NCI-H510A treated with DMSO at 0.1 percent for 48 hours (cell line): ENCODE measurements at regions not wholly inside any gene's neighbourhood (a gene's known extent, or its start where the extent isn't known, plus 50 kb on each side); places are given as distances from the start of the nearest gene placed in this dataset.
A peak's percentile ranks its signal among the peaks of the same experiment; 100 is the strongest.
"Not testable (repeated sequence)": the region's sequence is repeated elsewhere in the genome, so short reads cannot be mapped to it uniquely, and the experiment has no call there.

ENCODE experiments used
- DNase-seq: peaks from one replicate; lab custom pipeline; 2025; lab: John Stamatoyannopoulos, UW

- not testable (repeated sequence) for DNase-seq
These were observed 50.4 kb upstream of the B3GAT2 start for GRCh38 chr6:71007298-71007697.

DNA sequence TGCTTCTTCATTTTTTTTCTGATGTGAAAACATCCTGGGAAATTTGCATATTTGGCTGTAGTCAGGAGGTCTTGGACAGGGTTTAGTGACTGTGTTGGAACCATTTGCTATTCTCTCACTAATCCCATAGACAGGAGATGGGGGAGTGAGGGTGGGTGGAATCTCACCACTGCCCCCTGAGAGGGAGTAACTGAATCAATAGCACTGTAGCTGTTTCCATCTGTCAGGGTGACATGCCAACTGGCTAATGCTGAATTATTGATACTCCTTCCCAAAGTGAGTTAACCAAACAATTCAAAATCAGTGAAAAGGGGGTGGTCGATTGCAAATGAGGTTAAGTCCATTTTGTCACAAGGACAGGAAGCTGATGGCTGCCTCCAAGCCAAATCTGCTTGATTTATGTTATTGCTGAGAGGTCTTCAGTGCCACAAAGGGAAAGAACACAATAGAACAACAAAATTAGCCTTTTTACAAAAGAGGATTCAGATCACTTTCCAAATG, 55.1 kb upstream of the B3GAT2 start:
- DNase-seq, result no peak

GRCh38 chr6:71012866-71013469, 56.1 kb upstream of the B3GAT2 start:
- DNase-seq, result peak; percentile 32

GRCh38 chr6:71015392-71015791, 58.5 kb upstream of the B3GAT2 start:
- DNase-seq, result no peak

- no peak for DNase-seq
These were observed 71.5 kb upstream of the B3GAT2 start for GRCh38 chr6:71028236-71028876.

DNA sequence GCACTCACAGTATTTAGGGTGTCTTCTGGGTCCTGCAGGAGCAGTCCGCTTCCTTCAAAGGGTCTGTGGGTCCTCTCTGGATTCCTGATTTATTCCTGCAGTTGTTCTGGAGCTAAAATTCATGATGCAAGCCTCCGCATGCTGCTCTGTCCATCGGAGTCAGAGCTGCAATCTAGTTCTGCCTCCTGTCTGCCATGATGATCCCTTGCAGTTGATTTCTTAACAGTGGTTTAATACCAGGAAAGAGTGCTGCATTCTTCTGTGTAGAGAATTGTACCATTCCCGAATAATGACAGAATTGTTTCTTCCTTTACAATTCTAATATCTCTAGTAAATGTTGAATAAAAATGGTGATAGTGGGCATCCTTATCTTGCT, 72.0 kb upstream of the B3GAT2 start:
- DNase-seq, result no peak

DNA sequence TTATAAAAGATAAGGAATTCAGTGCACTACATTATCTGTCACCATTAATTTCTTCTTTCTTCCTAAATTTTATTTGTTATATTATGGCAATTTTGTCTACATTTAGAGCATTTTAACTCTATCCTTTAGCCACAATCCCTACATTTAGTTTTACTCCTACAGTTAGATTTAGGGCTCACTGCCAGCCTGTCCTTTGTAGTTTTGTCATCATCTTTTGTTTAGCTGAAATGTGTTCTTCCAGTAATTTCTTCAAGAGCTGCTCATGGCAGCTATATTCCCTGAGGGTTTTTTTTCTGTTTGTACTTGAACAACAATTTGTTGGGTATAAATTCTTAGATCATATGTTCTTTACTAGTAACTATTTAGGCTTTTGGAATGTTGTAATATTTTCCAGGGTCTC, 72.7 kb upstream of the B3GAT2 start:
- DNase-seq, result no peak

DNA sequence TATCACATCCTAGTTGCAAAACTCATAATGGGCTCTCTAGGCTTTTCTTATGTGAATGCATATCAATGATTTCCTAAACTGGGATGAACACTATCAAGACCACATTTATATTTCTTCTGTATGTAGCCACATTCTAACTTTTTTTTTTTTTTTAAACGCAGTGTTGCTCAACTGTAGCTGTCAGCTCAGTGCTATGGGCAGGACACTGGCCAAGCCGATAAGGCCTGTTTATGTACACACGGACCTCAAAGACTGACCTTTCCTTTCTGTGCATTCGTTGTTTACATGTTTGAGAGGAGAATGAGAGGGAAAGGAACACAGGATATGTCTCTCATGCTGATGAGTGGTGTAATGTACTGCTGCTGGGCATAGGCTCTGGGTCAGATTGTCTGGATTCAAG, 75.1 kb upstream of the B3GAT2 start:
- DNase-seq, result no peak

DNA sequence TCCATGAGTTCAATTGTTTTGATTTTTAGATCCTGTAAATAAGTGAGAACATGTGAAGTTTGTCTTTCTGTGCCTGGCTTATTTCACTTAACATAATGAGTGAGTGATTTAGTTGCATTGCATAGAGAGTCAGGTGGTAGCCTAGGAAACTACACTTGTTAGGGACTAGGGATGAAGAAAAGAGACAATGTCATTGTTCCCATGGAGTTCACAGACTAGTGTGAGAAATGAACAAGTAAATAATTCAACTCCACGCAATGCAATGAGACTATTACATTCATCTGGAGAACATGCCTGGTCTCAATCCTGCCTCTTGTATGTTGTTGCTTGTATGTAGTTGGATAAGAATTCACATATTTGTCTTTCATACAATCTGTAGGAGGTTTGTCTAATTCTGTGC, 76.3 kb upstream of the B3GAT2 start:
- no peak for DNase-seq

DNA sequence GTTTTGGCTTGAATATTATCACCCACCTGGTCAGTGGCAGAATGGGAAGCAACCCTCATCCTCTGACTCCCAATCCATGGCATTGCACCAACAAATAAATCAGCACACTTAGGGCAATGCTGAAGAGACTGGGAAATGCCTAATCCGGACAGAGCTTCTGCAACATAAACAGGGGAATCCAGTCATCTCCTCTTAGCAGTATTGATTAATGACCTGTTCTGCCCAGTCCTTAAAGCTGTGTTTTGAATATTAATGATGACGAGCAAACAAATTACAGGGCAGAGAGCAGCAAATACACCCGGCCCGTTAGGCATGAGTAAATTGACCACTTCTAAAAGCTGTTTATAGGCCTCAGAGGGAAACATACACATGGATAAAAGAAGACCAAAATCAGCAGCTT, 77.0 kb upstream of the B3GAT2 start:
- DNase-seq, result no peak

DNA sequence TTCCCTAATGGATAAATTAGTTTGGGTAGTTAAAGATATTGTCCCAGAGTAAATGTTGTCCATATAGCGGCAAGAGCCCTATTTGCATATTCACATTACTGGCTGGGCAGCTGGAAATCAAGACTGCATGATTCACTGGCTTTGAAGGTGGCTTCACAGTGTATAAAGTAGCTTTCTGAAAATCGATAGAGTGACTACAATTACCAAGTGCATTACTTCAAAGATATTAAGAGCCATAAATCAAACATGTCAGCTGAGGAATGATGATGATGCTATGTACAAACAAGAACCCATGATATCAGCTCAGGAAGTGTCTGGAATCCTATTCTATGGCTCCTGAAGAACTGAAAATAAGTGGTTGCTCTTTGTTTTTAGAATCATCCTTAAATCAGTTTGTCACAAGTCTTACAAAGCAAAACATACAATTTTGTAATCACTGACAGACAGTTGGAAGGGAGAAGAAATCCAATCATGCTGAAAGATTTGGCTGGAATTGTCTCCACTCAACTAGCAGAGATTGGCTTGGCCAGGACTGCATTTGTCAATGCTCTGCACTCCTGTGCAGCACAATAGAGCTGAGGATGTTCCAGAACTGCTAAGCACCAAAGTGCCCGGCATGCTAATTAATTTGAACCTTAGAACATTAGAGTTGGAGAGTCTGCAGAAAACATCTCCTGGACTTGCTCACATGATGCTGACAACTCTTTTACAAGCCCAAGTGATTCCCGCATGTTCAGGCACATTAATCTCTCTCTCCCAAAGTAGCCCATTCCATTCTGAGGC, 77.9 kb upstream of the B3GAT2 start:
- peak; percentile 58 for DNase-seq

DNA sequence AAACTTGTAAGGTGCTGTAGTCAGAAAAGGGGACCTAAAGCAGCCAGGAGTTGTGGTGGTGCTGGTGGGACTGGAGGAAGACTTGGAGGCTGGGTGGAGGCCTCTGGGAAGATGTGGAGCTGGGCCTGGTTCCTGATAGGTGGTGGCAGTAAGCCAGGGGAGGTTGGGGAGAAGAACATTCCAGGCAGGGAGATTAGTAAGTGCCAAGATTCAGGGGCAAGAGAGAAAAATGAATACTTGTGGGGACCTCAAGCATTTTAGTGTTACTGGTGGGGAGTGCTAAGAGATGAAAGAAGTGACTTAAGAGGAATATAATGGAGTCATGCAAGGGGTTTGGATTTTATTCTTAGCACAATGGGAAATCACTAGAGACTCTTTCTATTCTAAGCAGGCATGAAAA, 79.0 kb upstream of the B3GAT2 start:
- DNase-seq, result no peak

DNA sequence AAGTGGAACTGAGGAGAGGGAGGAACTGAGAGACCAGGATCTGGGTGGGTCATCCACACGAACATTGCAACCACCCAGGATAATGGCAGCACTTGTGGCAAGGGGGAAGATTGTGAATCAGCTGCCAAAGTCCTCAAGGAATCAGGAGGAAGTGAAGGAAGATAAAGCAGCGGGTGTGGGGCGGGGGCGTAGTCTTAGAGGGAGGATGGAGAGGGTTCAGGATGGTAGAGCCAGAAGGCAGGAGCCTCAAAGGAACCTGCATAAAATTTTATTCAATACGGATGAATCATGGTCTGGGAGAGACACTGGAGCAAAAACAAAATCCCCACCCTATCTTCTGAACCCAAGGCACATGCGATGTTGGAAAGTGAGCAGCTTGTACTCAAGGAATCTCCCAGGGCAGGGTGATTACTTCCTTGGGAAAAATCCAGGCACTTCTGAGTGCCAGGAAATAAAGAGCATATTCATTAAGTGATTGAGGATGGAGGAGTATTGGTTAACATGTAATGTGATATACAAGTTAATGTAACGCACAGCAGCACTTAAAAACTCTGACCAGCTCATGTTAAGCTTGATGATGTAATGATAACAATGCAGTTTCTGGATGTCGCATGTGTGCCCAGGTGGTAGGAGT, 82.0 kb upstream of the B3GAT2 start:
- peak; percentile 17 for DNase-seq

- no peak for DNase-seq
These were observed 83.2 kb upstream of the B3GAT2 start for GRCh38 chr6:71040043-71040442.

DNA sequence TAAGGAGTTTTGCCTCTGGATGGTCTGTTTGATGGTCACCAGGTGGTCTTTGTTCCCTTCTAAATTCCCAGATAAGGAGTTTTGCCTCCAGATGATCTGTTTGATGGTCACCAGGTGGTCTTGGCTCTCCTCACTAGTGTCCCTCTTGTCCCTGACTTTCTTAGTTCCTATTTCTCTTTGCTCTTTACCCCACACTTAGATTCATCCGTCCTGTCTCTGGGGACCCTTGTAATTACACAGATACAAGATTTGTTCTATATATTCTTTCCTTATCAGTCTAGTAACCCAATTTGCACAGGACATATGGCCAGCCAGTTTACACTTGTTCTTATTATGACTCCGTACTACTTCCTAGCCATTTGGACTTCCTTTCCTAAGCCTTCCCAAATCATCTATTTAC, 84.0 kb upstream of the B3GAT2 start:
- no peak for DNase-seq

- DNase-seq, result no peak
These were observed 87.0 kb upstream of the B3GAT2 start for GRCh38 chr6:71043902-71044301.

GRCh38 chr6:71044753-71045152, 87.9 kb upstream of the B3GAT2 start:
- DNase-seq, result no peak

DNA sequence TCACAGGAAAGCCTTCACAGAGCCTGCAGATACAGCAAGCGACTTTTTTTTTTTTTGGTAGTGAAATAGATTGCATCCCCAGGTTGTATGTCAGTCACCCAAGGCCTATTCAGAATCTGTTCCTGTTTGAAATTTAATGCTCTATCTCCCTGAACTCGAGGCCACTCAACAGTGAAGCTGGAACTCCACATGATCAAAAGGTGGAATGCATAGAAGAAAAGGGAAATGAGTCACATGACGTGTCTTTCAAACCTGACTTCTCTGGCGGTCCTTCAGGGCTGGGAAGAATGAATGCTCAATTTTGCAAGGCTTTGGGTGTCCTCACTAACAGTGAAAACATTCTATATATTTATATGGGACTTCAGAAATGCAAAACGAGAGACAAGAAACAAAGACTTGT, 88.4 kb upstream of the B3GAT2 start:
- DNase-seq, result no peak

DNA sequence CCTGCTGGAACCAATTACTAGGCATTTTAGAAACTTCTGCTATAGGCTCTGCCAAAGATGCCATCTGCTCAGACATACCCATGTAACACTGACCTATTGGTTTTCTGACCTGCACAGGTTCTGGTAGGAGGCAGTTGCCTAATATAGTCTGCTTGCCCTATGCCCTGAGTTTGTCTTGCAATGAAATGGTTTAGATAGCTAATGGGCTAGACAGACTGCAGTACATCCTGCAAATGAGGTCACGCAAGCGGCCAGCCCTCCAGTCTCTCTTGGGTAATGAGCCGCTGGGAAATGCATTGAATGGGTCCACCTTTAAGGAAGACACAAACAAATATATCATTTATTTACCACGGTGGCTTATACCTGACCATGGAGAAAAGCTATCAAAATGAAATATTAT, 90.6 kb upstream of the B3GAT2 start:
- no peak for DNase-seq

DNA sequence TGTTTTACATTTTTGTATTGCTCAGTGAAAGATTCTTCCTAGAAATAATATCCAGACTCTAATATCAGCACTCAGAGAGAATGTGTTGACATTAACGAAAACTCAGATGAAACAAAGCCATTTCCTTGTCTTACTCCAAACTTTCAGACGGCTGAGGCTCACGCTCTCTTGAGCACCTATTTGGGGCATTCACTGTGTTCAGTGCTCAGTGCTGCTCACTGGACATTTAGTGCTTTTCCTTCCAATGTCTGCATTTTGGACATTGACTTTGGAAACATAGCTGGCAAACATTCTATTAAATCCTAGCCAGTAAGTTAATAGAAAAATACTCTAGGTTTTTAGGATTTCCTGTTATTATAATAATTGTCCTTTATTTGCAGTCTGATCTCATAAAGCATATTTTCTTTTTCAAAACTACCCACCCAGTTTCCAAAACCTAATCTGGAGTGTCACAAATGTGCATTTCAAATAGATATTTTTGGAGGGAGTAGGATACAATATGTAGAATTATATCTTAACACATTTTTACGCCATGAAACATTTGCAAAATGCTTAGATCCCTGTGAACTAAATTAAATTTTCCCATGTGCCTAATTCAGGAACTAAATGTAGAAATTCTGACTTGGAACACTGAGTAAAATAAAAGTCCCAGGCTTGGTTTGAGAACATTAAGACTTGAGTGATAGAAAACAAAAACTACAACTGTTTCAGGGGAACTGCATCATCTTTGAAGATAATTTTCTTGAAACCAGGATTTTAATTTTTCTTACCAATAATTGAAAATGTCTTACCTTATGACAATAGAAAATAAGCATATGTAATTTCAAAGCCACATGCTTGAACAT, 91.7 kb upstream of the B3GAT2 start:
- DNase-seq, result no peak

DNA sequence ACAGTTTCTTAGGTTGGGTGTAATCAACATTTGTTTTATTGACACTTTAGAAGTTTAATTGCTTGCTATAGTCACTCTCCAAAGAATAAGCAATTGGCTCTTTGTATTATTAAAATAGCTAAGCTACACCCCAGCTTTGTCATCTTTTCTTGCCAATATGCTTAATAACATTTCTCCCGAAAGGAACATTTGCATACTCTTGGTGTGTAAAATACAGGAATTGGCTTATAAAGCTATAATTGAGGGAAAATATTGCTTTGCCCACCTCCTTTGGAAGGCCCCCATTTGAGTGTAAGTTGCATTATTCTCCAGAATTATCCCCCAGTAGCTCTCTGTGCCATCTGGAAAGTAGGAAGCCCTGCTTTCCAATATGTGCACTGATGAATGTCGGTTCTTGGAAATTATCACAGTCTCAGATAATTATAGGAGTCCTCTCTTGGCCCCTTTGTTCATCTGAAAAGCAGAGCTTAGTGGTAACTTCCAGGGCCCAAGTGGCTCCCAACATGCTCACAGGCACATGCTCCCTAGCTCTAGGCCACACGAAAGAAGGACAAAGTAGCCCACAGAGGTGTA, 92.4 kb upstream of the B3GAT2 start:
- DNase-seq, result no peak

DNA sequence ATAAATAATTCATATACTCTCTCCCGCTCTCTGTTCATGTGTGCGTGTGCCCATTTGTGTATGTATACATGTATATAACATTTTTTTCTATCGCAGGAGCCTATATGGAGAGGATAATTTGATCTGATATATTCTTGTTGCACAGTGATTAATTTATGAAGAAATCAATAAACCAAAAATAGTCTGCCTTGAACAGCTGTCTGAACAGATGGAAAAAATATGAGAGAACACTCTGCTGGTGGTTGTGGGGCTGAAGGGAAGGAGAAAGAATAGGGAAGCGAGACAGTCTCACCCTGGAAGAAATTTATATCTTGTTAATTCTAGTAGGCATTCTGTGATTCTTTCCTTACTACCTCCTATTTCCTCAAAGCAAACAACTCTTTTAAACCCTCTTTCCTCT, 96.6 kb upstream of the B3GAT2 start:
- no peak for DNase-seq
